Mammary epithelial cell (primary cell): ENCODE measurements at regions not wholly inside any gene's neighbourhood (a gene's known extent, or its start where the extent isn't known, plus 50 kb on each side); places are given as distances from the start of the nearest gene placed in this dataset.

Source experiments
- EZH2 ChIP-seq: IDR thresholded peaks from 2 replicates; pipeline ENCODE4 v1.6.1; 2012; ENCODE audit warnings: low read length, inconsistent platforms, borderline replicate concordance
- TF ChIP-seq, protein P1 (sequence below), 2 donors: IDR thresholded peaks in 1 of 2; conservative IDR thresholded peaks in 1 of 2; 2 replicates each; pipeline ENCODE4 v1.5.1; 2011 to 2012; ENCODE audit warnings: inconsistent platforms in 2 of 2, low read length in 2 of 2, mild to moderate bottlenecking in 2 of 2, control low read depth in 1 of 2, low read depth in 1 of 2; ENCODE audit not compliant: insufficient read depth in 1 of 2; ENCODE audit errors: extremely low read depth in 1 of 2

DNA sequence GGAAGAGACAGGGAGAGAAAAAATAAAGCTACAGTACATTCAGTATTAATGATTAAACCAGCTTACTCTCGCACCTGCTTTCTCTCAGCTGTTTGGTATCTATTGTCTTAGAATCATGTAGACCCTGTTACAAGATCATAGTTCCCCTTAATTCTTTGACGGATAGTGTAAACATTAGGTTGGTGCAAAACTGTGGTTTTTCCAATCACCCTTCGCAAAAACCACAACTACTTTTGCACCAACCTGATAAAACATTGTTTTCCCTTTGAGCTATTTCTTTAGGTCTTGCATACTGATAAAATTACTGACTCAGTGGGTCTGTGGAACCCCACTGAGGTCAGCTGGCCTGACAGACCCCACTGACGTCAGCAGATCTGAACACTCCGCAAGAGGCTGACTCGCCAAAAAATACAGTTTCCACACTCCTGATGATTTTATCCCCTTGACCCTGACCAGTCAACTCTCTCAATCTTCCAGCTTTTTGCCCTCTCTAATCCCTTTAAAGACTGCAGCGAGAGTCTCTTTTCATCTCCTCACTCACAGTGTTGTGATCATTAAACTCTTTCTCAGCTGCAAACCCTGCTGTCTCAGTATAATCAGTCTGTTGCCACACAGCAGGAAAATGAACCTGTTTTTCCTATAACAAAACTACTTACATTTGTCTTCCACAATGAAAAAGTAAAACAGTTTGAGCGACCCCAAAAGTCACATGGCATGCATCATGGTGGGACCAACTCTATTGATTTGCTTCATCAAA is 123.9 kb downstream of the SLITRK6 start:
- TF ChIP-seq, protein P1, sequence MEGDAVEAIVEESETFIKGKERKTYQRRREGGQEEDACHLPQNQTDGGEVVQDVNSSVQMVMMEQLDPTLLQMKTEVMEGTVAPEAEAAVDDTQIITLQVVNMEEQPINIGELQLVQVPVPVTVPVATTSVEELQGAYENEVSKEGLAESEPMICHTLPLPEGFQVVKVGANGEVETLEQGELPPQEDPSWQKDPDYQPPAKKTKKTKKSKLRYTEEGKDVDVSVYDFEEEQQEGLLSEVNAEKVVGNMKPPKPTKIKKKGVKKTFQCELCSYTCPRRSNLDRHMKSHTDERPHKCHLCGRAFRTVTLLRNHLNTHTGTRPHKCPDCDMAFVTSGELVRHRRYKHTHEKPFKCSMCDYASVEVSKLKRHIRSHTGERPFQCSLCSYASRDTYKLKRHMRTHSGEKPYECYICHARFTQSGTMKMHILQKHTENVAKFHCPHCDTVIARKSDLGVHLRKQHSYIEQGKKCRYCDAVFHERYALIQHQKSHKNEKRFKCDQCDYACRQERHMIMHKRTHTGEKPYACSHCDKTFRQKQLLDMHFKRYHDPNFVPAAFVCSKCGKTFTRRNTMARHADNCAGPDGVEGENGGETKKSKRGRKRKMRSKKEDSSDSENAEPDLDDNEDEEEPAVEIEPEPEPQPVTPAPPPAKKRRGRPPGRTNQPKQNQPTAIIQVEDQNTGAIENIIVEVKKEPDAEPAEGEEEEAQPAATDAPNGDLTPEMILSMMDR (conservative IDR thresholded peaks at IDR 0.05 in 1 of 2, IDR thresholded peaks at IDR 0.05 in 1 of 2; ENCODE audit: extremely low read depth in 1 of 2, insufficient read depth in 1 of 2, low read depth in 1 of 2, low read length in 2 of 2), result no peak
- TF ChIP-seq EZH2, result no peak
